HG03139 (cell line): ENCODE measurements at regions not wholly inside any gene's neighbourhood (a gene's known extent, or its start where the extent isn't known, plus 50 kb on each side); places are given as distances from the start of the nearest gene placed in this dataset.
"Not testable (repeated sequence)": the region's sequence is repeated elsewhere in the genome, so short reads cannot be mapped to it uniquely, and the experiment has no call there.

Source experiments
- ATAC-seq: cut with Tn5 transposase; IDR thresholded peaks from one replicate; pipeline ENCODE4 v1.9.1; 2021; ENCODE audit not compliant: unreplicated experiment

DNA sequence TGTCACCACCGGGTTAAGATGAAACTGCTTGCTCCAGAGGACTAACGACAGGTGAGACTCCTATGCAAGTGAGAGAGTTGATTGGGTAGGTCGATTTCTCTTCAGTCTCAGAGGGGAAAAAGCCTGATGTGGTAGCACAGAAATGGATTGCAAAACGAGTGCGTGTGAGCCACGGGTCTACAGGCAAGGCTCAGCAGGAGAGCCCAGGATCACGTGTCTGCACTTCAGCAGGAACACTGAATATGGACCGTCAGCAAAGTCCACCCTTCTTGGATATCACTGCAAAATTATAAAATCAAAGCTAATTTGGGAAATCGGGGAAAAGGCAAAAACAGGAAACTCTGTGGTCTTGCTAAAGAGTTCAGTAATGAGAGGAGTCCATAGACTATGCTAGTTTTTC lies 107.7 kb upstream of the ZNF648 start:
- ATAC-seq, result no peak

DNA sequence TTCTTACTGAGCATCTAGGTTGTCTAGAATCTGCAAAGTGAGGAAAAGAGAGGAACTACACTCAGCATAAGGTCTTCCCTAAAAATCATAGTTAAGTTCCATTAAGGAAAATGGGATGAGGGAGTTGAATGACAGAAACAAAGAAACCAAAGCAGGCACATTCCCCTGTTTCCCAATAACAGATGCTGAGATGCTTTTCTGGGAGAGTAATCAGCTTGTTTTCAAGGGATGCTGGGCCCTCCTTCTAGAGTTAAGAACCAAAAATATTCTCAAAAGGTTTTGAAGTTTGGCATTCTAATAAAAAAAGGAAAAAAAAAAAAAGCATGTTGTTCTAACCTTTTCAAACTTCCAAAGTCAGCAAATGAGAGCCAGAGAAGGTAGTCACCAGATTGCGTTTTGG lies 105.2 kb upstream of the ZNF648 start:
- no peak for ATAC-seq

DNA sequence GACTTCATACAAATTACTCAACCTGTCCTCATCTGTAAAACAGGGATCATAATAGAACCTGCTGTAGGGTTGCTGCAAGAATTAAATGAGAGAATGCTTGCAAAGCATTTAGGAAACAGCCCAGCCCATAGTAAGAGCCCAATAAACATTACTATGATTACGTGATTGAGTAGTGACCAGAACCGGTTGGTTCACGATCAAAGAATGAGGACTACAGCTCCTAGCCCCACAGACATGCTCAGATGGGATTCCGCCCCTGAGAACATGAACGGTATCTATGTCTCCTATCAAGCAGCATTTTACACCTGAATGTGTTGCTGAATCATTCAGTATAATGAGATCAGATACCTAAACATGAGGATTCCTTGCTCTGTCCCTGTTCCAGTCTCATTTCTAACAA lies 104.8 kb upstream of the ZNF648 start:
- no peak for ATAC-seq

DNA sequence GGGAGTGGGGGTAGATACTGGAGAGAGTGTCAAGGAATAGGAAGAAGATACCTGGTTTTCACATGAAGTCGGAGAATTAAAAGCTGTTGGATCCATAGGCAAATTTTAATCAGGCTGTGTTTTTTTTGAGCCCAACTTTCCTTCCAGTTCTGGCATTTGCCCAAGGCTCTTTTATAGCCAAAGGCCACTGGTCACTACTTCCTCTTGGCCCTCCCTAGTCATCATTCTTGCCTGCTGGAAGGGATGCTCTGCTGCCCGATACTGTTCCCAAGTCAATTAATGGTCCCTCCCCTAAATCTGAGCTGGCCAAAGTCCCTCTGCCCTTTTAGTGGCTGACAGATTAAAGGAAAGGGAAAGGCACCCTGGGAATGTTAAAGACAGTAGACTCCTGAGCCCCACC lies 102.8 kb upstream of the ZNF648 start:
- no peak for ATAC-seq

DNA sequence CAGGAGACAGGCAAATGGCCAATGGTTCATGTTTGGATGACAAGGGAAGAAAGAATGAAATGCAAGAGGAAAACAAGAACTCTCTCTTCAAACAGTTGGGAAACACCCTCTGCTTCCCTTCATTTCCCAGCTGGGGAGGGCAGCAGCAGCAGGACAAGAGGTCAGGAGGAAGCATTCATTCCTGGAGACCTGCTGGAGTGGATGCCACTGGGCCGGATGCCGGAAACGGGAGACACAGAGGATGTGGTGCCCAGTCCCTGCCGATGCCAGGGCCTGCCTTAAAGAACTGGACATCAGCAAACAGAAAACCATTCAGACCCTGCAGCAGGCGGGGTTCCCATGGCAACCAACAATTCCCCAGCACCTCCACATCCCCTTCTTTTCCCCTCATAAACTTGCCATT lies 102.3 kb upstream of the ZNF648 start:
- ATAC-seq, result no peak

DNA sequence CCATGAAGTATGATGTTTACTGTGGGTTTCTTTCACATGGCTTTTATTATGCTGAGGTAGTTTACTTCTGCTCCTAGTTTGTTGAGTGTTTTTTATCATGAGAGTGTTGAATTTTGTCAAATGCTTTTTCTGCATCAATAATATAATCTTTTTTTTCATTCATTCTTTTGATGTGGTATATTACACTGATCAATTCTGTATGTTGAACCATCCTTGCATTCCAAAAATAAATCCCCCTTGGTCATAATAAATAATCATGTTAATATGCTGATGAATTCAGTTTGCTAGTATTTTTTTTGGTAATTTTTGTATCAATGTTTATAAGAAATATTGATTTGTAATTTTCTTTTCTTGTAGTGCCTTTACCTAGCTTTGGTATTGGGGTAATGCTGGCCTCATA lies 97.9 kb upstream of the ZNF648 start:
- ATAC-seq, result no peak

DNA sequence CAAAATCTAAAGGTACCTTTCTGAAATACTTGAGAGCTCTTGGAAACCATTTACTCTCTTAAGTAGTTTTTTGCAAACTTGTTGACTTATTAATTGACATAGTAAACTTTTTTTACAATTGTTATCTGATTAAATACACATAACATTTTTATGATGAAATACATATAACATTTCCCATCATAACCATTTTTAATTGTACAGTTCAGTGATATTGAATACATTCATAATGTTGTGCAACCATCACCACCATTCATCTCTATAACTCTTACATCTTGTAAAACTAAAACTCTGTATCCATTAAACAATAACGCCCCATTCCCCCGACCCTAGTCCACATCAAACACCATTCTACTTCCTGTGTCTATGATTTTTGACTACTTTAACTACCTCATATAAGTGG lies 95.7 kb upstream of the ZNF648 start:
- ATAC-seq, result no peak

DNA sequence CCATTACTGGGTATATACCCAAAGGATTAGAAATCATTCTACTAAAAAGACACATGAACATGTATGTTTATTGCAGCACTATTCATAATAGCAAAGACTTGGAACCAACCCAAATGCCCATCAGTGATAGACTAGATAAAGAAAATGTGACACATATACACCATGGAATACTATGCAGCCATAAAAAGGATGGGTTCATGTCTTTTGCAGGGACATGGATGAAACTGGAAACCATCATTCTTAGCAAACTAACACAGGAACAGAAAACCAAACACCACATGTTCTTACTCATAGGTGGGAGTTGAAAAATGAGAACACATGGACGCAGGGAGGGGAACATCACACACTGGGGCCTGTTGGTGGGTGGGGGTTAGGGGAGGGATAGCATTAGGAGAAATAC lies 92.9 kb upstream of the ZNF648 start:
- ATAC-seq, result not testable (repeated sequence)

DNA sequence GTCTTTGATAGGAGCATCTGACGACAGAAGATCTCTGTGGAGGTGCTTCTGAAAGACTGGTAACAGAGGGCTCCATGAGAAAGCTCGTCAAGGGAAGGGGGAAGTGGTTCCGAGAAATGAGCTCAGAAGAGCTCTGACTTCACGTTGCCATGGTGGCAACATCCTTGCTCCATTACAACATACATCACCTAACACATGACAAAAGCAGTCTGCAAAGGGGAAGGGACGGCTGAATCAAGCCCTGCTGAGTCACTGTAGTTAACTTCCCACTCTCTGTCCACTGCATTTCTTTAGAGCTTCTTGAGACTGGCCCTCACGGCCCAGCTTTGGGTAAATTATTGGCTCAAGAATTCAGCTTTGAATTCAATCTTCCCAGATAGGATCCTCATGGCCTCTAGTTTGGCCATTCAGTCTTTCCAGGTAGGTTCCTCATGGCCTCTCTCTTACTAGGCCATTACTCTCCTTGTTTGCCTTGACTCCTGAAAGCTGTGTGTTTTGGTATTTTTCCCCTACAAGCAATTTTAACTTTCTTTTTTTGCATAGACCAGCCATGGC lies 88.0 kb upstream of the ZNF648 start:
- ATAC-seq, result no peak

DNA sequence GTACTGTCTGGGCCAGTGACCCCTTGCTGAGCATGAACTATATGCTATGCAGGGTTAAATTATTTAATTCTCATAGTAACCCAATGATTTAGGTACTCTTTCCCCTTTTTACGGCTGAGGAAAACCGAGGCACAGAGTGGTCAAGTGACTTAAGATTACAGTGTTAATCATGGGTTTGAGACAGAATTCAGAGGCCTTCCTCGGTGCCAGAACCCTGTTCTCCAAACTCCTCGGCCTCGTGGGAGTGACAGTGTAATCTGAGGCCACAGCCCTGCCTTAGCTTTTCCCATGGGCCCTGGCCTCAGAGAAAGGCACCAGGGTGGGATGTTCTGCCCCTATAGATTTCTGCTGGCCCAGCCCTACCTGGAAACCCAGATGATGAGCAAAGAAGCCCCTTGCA lies 86.4 kb upstream of the ZNF648 start:
- no peak for ATAC-seq

DNA sequence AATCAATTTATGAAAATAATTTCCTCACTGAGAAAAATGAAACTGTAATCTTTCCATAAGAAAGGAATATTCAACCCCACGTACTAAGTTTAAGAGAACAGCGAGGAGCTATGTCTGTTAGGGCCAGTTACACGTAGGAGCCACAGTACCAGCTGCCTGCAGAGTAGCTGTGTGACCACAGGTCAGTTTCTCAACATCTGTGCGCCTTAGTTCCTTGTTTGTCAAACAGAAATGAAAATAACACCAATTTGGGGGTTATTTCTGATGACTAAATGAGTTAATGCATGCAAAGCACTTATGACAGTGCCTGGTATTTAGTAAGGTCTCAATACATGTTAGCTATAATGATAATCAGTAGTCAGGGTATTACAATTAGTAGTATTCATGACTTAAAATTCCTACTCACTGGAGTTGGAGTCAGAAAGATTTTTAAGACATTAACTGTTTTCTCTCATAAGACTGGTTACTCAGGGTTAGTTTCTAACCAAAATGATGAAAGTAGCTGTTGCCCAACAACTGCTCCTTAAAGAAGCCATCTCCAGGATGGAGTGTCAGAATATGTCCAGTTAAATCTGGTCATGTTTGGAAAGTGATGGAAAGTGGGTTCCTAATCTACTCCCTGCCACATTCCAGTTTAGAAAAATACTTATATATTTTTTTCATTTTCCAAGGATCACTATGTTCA lies 85.8 kb upstream of the ZNF648 start:
- peak; percentile 85 for ATAC-seq

DNA sequence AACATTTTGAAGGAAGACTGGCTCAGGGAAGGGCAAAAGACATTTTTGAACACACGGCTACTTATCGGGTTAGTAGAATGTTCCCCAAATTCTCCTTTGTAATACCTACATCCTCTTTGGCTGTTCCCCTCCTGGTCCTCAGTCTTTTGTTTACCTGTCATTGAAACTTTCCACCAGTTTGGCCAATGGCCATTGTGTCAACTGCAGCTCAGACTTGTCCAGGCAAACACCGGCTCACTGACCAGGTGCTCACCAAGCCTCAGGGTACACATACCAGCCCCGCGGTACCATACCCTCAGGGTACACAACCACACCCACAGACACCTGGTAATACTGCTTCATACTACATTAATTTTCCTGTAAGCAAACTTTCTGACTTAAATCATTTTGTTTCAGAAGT lies 84.8 kb upstream of the ZNF648 start:
- no peak for ATAC-seq

DNA sequence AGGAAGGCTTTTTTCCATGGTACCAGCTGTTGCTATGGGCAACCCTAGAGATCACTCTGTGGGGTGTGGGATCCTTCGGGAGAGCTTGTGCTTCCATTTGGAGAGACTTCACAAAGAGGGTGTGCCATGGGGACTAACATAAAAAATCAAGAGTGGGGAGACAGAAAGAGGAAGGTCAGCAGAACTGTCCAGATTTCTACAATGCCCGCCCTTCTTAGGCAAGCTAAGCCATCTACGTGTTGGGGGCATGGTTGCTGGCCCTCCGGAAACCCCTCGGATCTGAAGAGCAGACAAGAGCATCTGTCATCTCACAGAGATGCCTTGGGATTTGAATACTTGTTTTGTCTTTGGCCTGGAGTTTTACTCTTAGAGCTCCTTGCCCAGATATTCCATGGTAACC lies 83.9 kb upstream of the ZNF648 start:
- no peak for ATAC-seq

DNA sequence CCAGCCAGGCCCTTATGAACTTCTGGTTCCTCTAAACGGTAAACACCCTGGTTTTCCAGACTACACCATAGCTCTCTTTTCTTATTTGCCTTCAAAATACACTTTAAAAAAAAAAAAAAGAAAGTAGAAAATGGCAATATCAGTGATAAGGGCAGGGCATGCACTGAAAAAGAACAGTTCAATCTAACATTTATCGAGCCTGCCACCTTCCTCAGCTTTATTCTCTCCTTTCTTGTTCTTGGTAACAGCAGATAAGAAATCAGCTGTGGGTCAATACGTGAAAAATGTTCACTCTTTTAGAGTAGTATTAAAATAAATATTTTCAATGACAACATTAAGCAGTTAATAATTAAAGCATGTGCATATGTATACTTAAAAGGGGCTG lies 83.1 kb upstream of the ZNF648 start:
- no peak for ATAC-seq

DNA sequence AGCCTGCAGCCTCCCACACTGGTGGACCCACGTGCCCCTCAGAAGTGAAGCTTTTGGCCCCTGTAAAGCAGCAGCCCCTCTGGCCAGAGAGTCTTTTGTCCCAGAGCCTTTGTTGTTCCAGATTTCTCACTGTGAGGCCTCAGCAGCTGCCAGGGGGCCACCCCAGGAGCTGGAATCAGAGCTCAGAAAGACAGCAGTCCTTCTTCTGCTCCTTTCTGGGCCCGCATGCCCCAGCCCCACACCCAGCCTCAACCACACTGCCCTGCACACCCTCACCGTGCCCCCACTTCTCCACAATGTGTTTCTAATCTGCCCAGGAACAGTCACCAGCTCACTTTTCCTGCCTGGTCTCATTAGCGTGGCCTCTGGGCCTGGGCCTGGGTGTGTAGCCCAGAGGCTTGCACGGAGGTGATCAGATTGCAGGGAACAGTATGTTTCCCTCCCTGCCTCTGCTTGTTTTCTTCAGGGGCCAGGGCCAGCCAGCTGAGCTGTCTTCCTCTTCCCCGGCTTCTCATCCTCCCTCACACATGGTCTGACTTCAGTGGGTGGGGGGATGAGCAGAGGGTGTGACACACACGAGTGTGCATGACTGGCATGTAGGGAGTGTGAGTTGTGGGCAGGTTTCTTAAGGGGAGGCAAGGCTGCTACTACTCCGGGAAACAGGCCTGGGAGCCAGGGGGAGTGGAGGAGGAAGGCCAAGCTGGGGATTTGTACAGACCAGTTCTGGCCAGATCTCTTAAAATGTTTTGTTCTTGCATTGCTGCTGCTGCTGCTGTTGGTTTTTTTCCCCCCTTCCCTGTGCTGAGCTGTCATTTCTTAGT lies 82.5 kb upstream of the ZNF648 start:
- ATAC-seq, result no peak

DNA sequence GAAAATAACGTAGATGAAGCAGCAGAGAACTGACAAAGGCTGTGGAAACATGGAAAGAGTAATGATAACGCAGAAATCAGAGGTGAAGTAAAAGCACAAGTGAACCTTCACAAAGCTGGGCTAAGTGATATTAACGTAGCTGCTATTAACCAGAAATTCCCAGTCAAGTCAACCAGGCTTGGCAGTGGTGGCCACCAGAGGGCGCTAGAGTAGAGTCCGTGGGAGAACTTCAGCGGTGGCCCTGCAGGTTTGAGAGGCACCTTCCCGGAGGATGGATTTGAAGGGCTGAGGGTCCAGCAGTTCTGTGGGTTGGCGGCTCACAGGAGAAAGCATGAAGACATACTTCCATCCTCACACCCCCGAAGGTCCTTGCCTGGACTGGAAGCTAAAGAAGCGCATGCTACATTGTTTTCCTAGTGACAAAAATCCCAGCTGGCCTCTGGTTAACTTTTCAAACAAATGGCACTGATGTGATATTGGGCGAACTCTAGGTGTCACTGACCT lies 81.7 kb upstream of the ZNF648 start:
- ATAC-seq, result peak; percentile 51

DNA sequence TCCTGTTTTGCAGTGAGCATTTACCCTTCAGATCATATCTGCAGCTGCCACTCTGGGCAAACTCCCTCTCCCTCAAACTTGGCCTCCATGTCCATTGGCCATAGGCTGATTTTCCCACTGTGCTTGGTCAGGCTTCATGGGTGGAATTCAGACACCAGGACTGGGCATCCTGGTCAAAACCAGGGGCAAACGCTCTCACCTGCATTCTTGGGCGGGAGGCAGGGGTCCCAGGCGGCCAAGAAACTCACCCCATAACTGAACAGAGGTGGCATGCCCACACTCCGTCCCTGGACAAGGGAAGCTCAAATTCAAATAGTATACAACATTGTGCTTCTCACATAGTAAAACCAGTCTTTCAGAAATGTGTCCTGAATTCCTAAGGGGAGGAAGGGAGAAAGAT lies 81.1 kb upstream of the ZNF648 start:
- ATAC-seq, result no peak

DNA sequence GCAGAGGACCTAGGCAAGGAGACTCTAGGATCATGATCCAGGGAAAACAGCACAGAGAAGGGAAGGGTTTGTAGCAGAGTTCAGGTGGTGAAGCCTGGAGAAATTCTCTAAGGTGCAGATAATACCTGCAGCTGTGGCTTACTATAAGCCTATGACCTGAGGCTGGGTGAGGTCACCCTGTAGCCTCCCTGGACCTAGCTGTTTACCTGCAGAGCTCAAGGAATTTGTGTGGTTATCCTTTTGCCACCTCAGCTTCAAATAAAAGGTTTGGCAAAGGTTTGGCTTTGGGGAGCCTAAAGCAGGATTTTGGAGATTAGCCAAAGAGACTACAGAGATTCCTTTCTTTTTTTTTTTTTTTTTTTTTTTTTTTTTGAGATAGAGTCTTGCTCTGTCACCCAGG lies 79.5 kb upstream of the ZNF648 start:
- no peak for ATAC-seq

DNA sequence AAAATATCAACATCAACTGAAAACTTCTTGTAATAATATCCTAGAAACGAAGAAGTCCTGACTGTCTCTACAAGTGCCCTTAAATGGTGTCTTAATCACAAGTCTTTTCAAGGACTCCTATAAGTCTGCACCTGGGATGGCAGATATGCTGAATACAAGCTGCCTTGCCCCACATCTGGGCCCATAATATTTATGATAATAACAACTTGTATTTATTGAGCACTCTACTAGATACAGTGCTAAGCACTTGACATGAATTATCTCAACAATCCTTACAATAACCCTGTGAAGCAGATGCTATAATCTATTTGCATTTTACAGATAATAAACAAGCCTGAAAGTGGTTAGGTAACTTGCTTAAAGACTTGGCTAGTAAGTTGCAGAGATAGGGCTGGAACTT lies 78.0 kb upstream of the ZNF648 start:
- ATAC-seq, result no peak

DNA sequence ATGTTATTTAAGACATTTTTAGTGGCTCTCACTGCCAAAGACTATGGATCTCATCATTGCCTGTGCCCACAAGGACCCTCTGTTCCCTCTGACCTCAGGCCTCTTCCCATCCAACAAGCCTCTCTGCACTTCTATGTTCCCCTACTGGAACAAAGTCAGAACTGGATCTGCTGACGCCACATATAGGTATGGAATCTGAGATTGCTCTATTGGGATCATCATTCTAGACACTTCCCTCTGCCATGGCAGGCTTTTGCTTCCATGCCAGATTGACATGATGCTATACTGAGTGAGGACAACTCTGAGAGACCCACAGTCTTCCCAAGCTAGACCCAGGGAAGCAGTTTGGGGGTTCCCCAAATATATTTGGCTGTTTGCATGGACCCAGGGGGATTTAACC lies 76.0 kb upstream of the ZNF648 start:
- ATAC-seq, result no peak

DNA sequence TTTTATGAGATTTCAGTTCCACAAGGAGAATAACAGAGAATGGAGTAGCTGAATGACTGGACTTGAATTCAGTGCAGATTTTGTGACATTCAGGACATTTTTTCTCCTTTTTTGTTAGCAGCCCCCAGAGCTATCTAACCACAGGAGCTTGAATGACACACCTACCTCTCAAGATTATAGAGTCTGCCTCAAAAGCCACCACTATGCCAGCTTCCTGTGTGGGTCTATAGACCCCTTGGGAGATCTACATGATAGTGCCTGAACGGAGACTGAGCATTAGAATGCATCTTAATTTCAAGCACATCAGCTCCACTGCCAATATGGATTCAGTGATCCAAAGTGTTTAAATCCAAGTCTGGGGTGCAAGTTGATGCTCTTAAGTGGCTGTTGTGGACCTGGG lies 74.4 kb upstream of the ZNF648 start:
- no peak for ATAC-seq

DNA sequence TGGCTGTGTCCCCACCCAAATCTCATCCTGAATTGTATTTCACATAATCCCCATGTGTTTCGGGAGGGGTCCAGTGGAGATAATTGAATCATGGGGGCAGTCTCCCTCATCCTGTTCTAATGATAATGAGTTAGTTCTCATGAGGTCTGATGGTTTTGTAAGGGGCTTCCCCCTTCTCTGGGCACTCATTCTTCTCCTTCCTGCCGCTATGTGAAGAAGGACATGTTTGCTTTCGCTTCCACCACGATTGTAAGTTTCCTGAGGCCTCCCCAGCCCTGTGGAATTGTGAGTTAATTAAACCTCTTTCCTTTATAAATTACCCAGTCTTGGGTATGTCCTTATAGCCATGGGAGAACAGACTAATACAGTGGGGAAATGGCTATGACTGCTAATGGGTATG lies 72.7 kb upstream of the ZNF648 start:
- ATAC-seq, result no peak
